Mesenchymal stem cell (in vitro differentiated cells and primary cell): ENCODE measurements at regions not wholly inside any gene's neighbourhood (a gene's known extent, or its start where the extent isn't known, plus 50 kb on each side); places are given as distances from the start of the nearest gene placed in this dataset.

Experiments
- DNase-seq: peaks from one replicate; pipeline ENCODE4 v3.0.0-alpha.2; 2013
- H2AFZ ChIP-seq: one replicate; pipeline ENCODE4 v1.6.1; 2013; ENCODE audit warnings: low read depth, mild to moderate bottlenecking, control low read depth, inconsistent platforms, low read length, moderate library complexity
- H2AK5ac ChIP-seq: 2 replicates; pipeline ENCODE4 v1.6.1; 2013; ENCODE audit warnings: low read length, moderate library complexity, mild to moderate bottlenecking, inconsistent platforms; ENCODE audit not compliant: severe bottlenecking
- H2BK120ac ChIP-seq: one replicate; pipeline ENCODE4 v1.6.1; 2013; ENCODE audit warnings: low read depth, mild to moderate bottlenecking, inconsistent platforms, low read length, moderate library complexity
- H2BK12ac ChIP-seq, 2 experiments: one replicate each; pipeline ENCODE4 v1.6.1; 2013; ENCODE audit warnings: inconsistent platforms in 2 of 2, low read length in 2 of 2, mild to moderate bottlenecking in 2 of 2, moderate library complexity in 2 of 2, control low read depth in 1 of 2
- H2BK15ac ChIP-seq: one replicate; pipeline ENCODE4 v1.6.1; 2013; ENCODE audit warnings: mild to moderate bottlenecking, low read depth, inconsistent platforms; ENCODE audit not compliant: poor library complexity, severe bottlenecking
- H2BK5ac ChIP-seq: 2 replicates; pipeline ENCODE4 v1.6.1; 2013; ENCODE audit warnings: low read depth, mild to moderate bottlenecking, low read length, control low read depth, inconsistent platforms; ENCODE audit not compliant: poor library complexity, severe bottlenecking
- H3K14ac ChIP-seq, 2 experiments: one replicate each; pipeline ENCODE4 v1.6.1; 2013; ENCODE audit warnings: inconsistent platforms in 2 of 2, low read length in 2 of 2, control low read depth in 1 of 2, mild to moderate bottlenecking in 1 of 2, moderate library complexity in 1 of 2
- H3K18ac ChIP-seq, 2 experiments: one replicate each; pipeline ENCODE4 v1.6.1; 2013; ENCODE audit warnings: inconsistent platforms in 2 of 2, low read length in 2 of 2, control low read depth in 1 of 2, low read depth in 1 of 2, mild to moderate bottlenecking in 1 of 2
- H3K23ac ChIP-seq, 2 experiments: one replicate each; pipeline ENCODE4 v1.6.1; 2013; ENCODE audit warnings: inconsistent platforms in 2 of 2, low read length in 2 of 2, mild to moderate bottlenecking in 2 of 2, moderate library complexity in 2 of 2, control low read depth in 1 of 2
- H3K27ac ChIP-seq: 2 replicates; pipeline ENCODE4 v1.5.1; 2013; ENCODE audit warnings: mild to moderate bottlenecking, moderate library complexity, low read length, control low read depth, inconsistent platforms; ENCODE audit not compliant: poor library complexity, severe bottlenecking
- H3K27me3 ChIP-seq, 2 experiments: 2 replicates each; pipeline versions ENCODE4 v1.6.1 to v1.7.0; 2013; ENCODE audit warnings: low read length in 2 of 2, mild to moderate bottlenecking in 2 of 2, moderate library complexity in 2 of 2, control low read depth in 1 of 2, inconsistent platforms in 1 of 2; ENCODE audit not compliant: control insufficient read depth in 1 of 2, insufficient read depth in 1 of 2
- H3K36me3 ChIP-seq, 2 experiments: 2 replicates each; pipeline versions ENCODE4 v1.6.1 to v1.7.0; 2013; ENCODE audit warnings: low read length in 2 of 2, control low read depth in 1 of 2, inconsistent platforms in 1 of 2, low read depth in 1 of 2, mild to moderate bottlenecking in 1 of 2; ENCODE audit not compliant: insufficient read depth in 2 of 2, control insufficient read depth in 1 of 2
- H3K4ac ChIP-seq, 2 experiments: one replicate each; pipeline ENCODE4 v1.6.1; 2013; ENCODE audit warnings: inconsistent platforms in 2 of 2, low read length in 2 of 2, mild to moderate bottlenecking in 2 of 2, moderate library complexity in 2 of 2, control low read depth in 1 of 2, low read depth in 1 of 2
- H3K4me1 ChIP-seq: 2 replicates; pipeline ENCODE4 v1.6.1; 2013; ENCODE audit warnings: low read depth, low read length, control low read depth; ENCODE audit not compliant: control insufficient read depth, insufficient read depth
- H3K4me2 ChIP-seq: 2 replicates; pipeline ENCODE4 v1.6.1; 2013; ENCODE audit warnings: low read length, mild to moderate bottlenecking, inconsistent platforms; ENCODE audit not compliant: poor library complexity, severe bottlenecking
- H3K4me3 ChIP-seq, 2 experiments: 2 replicates each; pipeline versions ENCODE4 v1.5.1 to v1.7.0; 2013; ENCODE audit warnings: low read length in 2 of 2, mild to moderate bottlenecking in 2 of 2, control low read depth in 1 of 2, low read depth in 1 of 2; ENCODE audit not compliant: insufficient read depth in 1 of 2
- H3K79me1 ChIP-seq: replicated peaks from 2 replicates; pipeline ENCODE4 v1.6.1; 2013; ENCODE audit warnings: mild to moderate bottlenecking, control low read depth, low read length, inconsistent platforms; ENCODE audit not compliant: poor library complexity, severe bottlenecking
- H3K9ac ChIP-seq: 2 replicates; pipeline ENCODE4 v1.7.0; 2013; ENCODE audit warnings: mild to moderate bottlenecking, low read length, moderate library complexity
- H3K9me3 ChIP-seq: 2 replicates; pipeline ENCODE4 v1.7.0; 2013; ENCODE audit warnings: mild to moderate bottlenecking, low read length; ENCODE audit not compliant: control insufficient read depth
- H4K8ac ChIP-seq: one replicate; pipeline ENCODE4 v1.6.1; 2013; ENCODE audit warnings: inconsistent platforms, mild to moderate bottlenecking, low read length, moderate library complexity
- H4K91ac ChIP-seq: one replicate; pipeline ENCODE4 v1.6.1; 2013; ENCODE audit warnings: mild to moderate bottlenecking, low read length, inconsistent platforms
- WGBS: methylation state at CpG from one replicate; pipeline ENCODE4 v1.1.7; 2013; ENCODE audit warnings: mixed read lengths; 5-methylcytosine and 5-hydroxymethylcytosine counted together

- Histone ChIP-seq H3K9me3 (no peaks in the 10 kb centered on the region), H3K79me1 (no peaks in the 10 kb centered on the region), H3K4me3 (no peak overlapping the region), H2BK15ac (no peak overlapping the region), H3K23ac (no peak overlapping the region), H2BK120ac (no peak overlapping the region), H4K8ac (no peak overlapping the region), H2BK5ac (no peak overlapping the region), H3K4me2 (no peak overlapping the region), H2BK12ac (no peak overlapping the region), H2AFZ (no peak overlapping the region), H3K18ac (no peak overlapping the region), H3K14ac (no peak overlapping the region), H3K27ac (no peak overlapping the region), H3K4me1 (no peaks in the 10 kb centered on the region), H3K27me3 (peaks cover 0 to 9% of the 10 kb centered on the region in 2 experiments), H2AK5ac (no peak overlapping the region), H4K91ac (no peak overlapping the region), H3K36me3 (no peaks in the 10 kb centered on the region), H3K9ac (no peak overlapping the region), H3K4ac (no peak overlapping the region)
- 79% methylated on average over 2 of the region's 2 CpGs for WGBS
- DNase-seq: no peak
Measured at GRCh38 chr2:60386436-60386835, 167.0 kb downstream of the BCL11A start.

- Histone ChIP-seq H3K4ac (no peak overlapping the region), H2AFZ (no peak overlapping the region), H2BK5ac (no peak overlapping the region), H3K4me2 (no peak overlapping the region), H3K18ac (no peak overlapping the region), H3K27ac (no peak overlapping the region), H3K14ac (no peak overlapping the region), H3K4me3 (no peak overlapping the region), H2BK12ac (no peak overlapping the region), H3K9ac (no peak overlapping the region), H3K9me3 (no peaks in the 10 kb centered on the region), H3K36me3 (no peaks in the 10 kb centered on the region), H2AK5ac (no peak overlapping the region), H3K23ac (no peak overlapping the region), H2BK15ac (no peak overlapping the region), H4K8ac (no peak overlapping the region), H3K4me1 (no peaks in the 10 kb centered on the region), H4K91ac (no peak overlapping the region), H3K79me1 (no peaks in the 10 kb centered on the region), H3K27me3 (peaks cover 0 to 9% of the 10 kb centered on the region in 2 experiments), H2BK120ac (no peak overlapping the region)
- 83% methylated on average over 5 of the region's 5 CpGs for WGBS
- DNase-seq: peak; percentile 69
Measured at GRCh38 chr2:60385648-60386047, 167.8 kb downstream of the BCL11A start.

GRCh38 chr2:60383401-60384143, 169.9 kb downstream of the BCL11A start:
- no peak overlapping the region for H3K4me3 ChIP-seq

GRCh38 chr2:60380411-60380810, 173.0 kb downstream of the BCL11A start:
- Histone ChIP-seq H2AFZ (no peak overlapping the region), H3K79me1 (no peaks in the 10 kb centered on the region), H3K9me3 (no peaks in the 10 kb centered on the region), H3K23ac (no peak overlapping the region), H2BK5ac (no peak overlapping the region), H3K14ac (no peak overlapping the region), H3K4me3 (no peak overlapping the region), H3K27ac (no peak overlapping the region), H2BK120ac (no peak overlapping the region), H3K4ac (no peak overlapping the region), H3K27me3 (peaks cover 0 to 5% of the 10 kb centered on the region in 2 experiments), H3K9ac (no peak overlapping the region), H4K91ac (no peak overlapping the region), H2BK15ac (no peak overlapping the region), H2AK5ac (no peak overlapping the region), H2BK12ac (no peak overlapping the region), H3K4me1 (no peaks in the 10 kb centered on the region), H3K4me2 (no peak overlapping the region), H3K18ac (no peak overlapping the region), H3K36me3 (no peaks in the 10 kb centered on the region), H4K8ac (no peak overlapping the region)
- no peak for DNase-seq
- 90% methylated on average over 2 of the region's 2 CpGs for WGBS

More at GRCh38 chr2:60383401-60384143, 169.9 kb downstream of the BCL11A start:
- Histone ChIP-seq H3K9me3 (no peaks in the 10 kb centered on the region), H3K9ac (no peak overlapping the region), H2AFZ (no peak overlapping the region), H2BK15ac (no peak overlapping the region), H3K79me1 (no peaks in the 10 kb centered on the region), H3K27ac (no peak overlapping the region), H2BK12ac (no peak overlapping the region), H3K18ac (no peak overlapping the region), H3K4me1 (no peaks in the 10 kb centered on the region), H3K4me2 (no peak overlapping the region), H4K8ac (no peak overlapping the region), H2BK5ac (no peak overlapping the region), H2AK5ac (no peak overlapping the region), H3K27me3 (peaks cover 0 to 9% of the 10 kb centered on the region in 2 experiments), H2BK120ac (no peak overlapping the region), H3K36me3 (no peaks in the 10 kb centered on the region), H3K4ac (no peak overlapping the region), H3K14ac (no peak overlapping the region), H4K91ac (no peak overlapping the region), H3K23ac (no peak overlapping the region)
- WGBS: 66% methylated on average over 6 of the region's 6 CpGs
- DNase-seq: no peak
